PFSK-1 (cell line): ENCODE measurements at regions not wholly inside any gene's neighbourhood (a gene's known extent, or its start where the extent isn't known, plus 50 kb on each side); places are given as distances from the start of the nearest gene placed in this dataset.

Experiments
- FOXP2 ChIP-seq: optimal IDR thresholded peaks from 2 replicates; pipeline ENCODE3; 2011; ENCODE audit warnings: borderline replicate concordance, control low read depth, inconsistent platforms; ENCODE audit not compliant: insufficient read depth; ENCODE audit errors: extremely low read length, extremely low read depth
- POLR2AphosphoS5 ChIP-seq: IDR thresholded peaks from 2 replicates; pipeline ENCODE4 v1.6.1; 2012; ENCODE audit warnings: low read depth, mild to moderate bottlenecking, control low read depth, low read length, moderate library complexity
- SIN3A ChIP-seq: IDR thresholded peaks from 2 replicates; pipeline ENCODE4 v1.6.1; 2012; ENCODE audit warnings: mild to moderate bottlenecking, low read length, moderate library complexity, borderline replicate concordance; ENCODE audit not compliant: insufficient read depth
- TAF1 ChIP-seq: IDR thresholded peaks from 2 replicates; pipeline ENCODE4 v1.6.1; 2012; ENCODE audit warnings: low read length, control low read depth, borderline replicate concordance; ENCODE audit not compliant: insufficient read depth
- TF ChIP-seq, protein P1 (sequence below), 2 experiments: IDR thresholded peaks; 2 replicates each; pipeline versions ENCODE4 v1.6.1 to v1.8.0; 2011 to 2012; ENCODE audit warnings: low read depth in 2 of 2, low read length in 2 of 2, control low read depth in 1 of 2, inconsistent platforms in 1 of 2, mild to moderate bottlenecking in 1 of 2, moderate library complexity in 1 of 2; ENCODE audit not compliant: insufficient read depth in 1 of 2

GRCh38 chr14:41957459-41957858 lies 350.8 kb downstream of the LRFN5 start:
- TF ChIP-seq SIN3A: no peak
- no peak for TF ChIP-seq TAF1
- no peak for TF ChIP-seq POLR2AphosphoS5
- no peak for TF ChIP-seq FOXP2
- TF ChIP-seq, protein P1, sequence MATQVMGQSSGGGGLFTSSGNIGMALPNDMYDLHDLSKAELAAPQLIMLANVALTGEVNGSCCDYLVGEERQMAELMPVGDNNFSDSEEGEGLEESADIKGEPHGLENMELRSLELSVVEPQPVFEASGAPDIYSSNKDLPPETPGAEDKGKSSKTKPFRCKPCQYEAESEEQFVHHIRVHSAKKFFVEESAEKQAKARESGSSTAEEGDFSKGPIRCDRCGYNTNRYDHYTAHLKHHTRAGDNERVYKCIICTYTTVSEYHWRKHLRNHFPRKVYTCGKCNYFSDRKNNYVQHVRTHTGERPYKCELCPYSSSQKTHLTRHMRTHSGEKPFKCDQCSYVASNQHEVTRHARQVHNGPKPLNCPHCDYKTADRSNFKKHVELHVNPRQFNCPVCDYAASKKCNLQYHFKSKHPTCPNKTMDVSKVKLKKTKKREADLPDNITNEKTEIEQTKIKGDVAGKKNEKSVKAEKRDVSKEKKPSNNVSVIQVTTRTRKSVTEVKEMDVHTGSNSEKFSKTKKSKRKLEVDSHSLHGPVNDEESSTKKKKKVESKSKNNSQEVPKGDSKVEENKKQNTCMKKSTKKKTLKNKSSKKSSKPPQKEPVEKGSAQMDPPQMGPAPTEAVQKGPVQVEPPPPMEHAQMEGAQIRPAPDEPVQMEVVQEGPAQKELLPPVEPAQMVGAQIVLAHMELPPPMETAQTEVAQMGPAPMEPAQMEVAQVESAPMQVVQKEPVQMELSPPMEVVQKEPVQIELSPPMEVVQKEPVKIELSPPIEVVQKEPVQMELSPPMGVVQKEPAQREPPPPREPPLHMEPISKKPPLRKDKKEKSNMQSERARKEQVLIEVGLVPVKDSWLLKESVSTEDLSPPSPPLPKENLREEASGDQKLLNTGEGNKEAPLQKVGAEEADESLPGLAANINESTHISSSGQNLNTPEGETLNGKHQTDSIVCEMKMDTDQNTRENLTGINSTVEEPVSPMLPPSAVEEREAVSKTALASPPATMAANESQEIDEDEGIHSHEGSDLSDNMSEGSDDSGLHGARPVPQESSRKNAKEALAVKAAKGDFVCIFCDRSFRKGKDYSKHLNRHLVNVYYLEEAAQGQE (IDR thresholded peaks at IDR 0.05; ENCODE audit: insufficient read depth in 1 of 2, low read depth in 2 of 2, low read length in 2 of 2): no peak
